ENCODE measurements at regions not wholly inside any gene's neighbourhood (a gene's known extent, or its start where the extent isn't known, plus 50 kb on each side); places are given as distances from the start of the nearest gene placed in this dataset.

- no peak overlapping the region for H3K4me3 ChIP-seq (ENCODE audit: low read depth, low read length)
- DNase-seq (ENCODE audit: low read depth) = no peak
- TF ChIP-seq CTCF (IDR thresholded peaks at IDR 0.05; ENCODE audit: low read depth, low read length, missing control alignments) = no peak
- in situ Hi-C loops (cut with HindIII; ENCODE audit: low sequenced_read_pairs) = no loop called here
These were observed 87.6 kb upstream of the CPLX2 start for GRCh38 chr5:175783739-175784138.

GRCh38 chr5:175784230-175784629, 87.1 kb upstream of the CPLX2 start:
- in situ Hi-C loops (cut with HindIII; ENCODE audit: low sequenced_read_pairs) = no loop called here
- DNase-seq (ENCODE audit: low read depth) = no peak
- no peak overlapping the region for H3K4me3 ChIP-seq (ENCODE audit: low read depth, low read length)
- no peak for TF ChIP-seq CTCF (IDR thresholded peaks at IDR 0.05; ENCODE audit: low read depth, low read length, missing control alignments)

- in situ Hi-C loops (cut with HindIII; ENCODE audit: low sequenced_read_pairs) = no loop called here
- DNase-seq (ENCODE audit: low read depth) = no peak
- no peak overlapping the region for H3K4me3 ChIP-seq (ENCODE audit: low read depth, low read length)
- TF ChIP-seq CTCF (IDR thresholded peaks at IDR 0.05; ENCODE audit: low read depth, low read length, missing control alignments) = no peak
These were observed 85.7 kb upstream of the CPLX2 start for GRCh38 chr5:175785681-175786080.

GRCh38 chr5:175788155-175788787, 83.1 kb upstream of the CPLX2 start:
- no peak overlapping the region for H3K4me3 ChIP-seq (ENCODE audit: low read depth, low read length)
- no peak for TF ChIP-seq CTCF (IDR thresholded peaks at IDR 0.05; ENCODE audit: low read depth, low read length, missing control alignments)
- no peak for DNase-seq (ENCODE audit: low read depth)
- in situ Hi-C loops (cut with HindIII; ENCODE audit: low sequenced_read_pairs) = no loop called here

- no peak for DNase-seq (ENCODE audit: low read depth)
- in situ Hi-C loops (cut with HindIII; ENCODE audit: low sequenced_read_pairs) = no loop called here
- TF ChIP-seq CTCF (IDR thresholded peaks at IDR 0.05; ENCODE audit: low read depth, low read length, missing control alignments) = no peak
- H3K4me3 ChIP-seq (ENCODE audit: low read depth, low read length) = no peak overlapping the region
These were observed 81.7 kb upstream of the CPLX2 start for GRCh38 chr5:175789670-175790069.

- no peak for DNase-seq (ENCODE audit: low read depth)
- in situ Hi-C loops (cut with HindIII; ENCODE audit: low sequenced_read_pairs) = no loop called here
- TF ChIP-seq CTCF (IDR thresholded peaks at IDR 0.05; ENCODE audit: low read depth, low read length, missing control alignments) = no peak
- H3K4me3 ChIP-seq (ENCODE audit: low read depth, low read length) = no peak overlapping the region
These were observed 80.6 kb upstream of the CPLX2 start for GRCh38 chr5:175790796-175791195.

Data from astrocyte of the cerebellum (primary cell).